CD4-positive, alpha-beta T cell treated with Interferon alpha-2 for 1 hour (primary cell): ENCODE measurements at regions not wholly inside any gene's neighbourhood (a gene's known extent, or its start where the extent isn't known, plus 50 kb on each side); places are given as distances from the start of the nearest gene placed in this dataset.
"Not testable (repeated sequence)": the region's sequence is repeated elsewhere in the genome, so short reads cannot be mapped to it uniquely, and the experiment has no call there.

Experiments used
- DNase-seq, 2 donors: peaks; one replicate each; pipeline ENCODE4 v3.0.0-alpha.2; 2020 to 2022

- no peak for DNase-seq
These were observed 251.6 kb downstream of the KLF5 start for GRCh38 chr13:73310366-73310765.

- no peak for DNase-seq
These were observed 248.7 kb downstream of the KLF5 start for GRCh38 chr13:73307481-73307880.

- no peak for DNase-seq
These were observed 247.9 kb downstream of the KLF5 start for GRCh38 chr13:73306688-73307087.

GRCh38 chr13:73304442-73304841 is 245.6 kb downstream of the KLF5 start:
- DNase-seq, result no peak

GRCh38 chr13:73303851-73304250 is 245.0 kb downstream of the KLF5 start:
- DNase-seq, result no peak

- not testable (repeated sequence) for DNase-seq
These were observed 242.8 kb downstream of the KLF5 start for GRCh38 chr13:73301622-73302021.

GRCh38 chr13:73300718-73301425 is 242.1 kb downstream of the KLF5 start:
- DNase-seq, result no peak

GRCh38 chr13:73299787-73300186 is 241.0 kb downstream of the KLF5 start:
- DNase-seq, result no peak

- no peak for DNase-seq
These were observed 235.2 kb downstream of the KLF5 start for GRCh38 chr13:73293913-73294523.

GRCh38 chr13:73292127-73292526 is 233.3 kb downstream of the KLF5 start:
- DNase-seq, result no peak

- no peak for DNase-seq
These were observed 232.0 kb downstream of the KLF5 start for GRCh38 chr13:73290844-73291243.

GRCh38 chr13:73288596-73288995 is 229.8 kb downstream of the KLF5 start:
- DNase-seq, result no peak

GRCh38 chr13:73287831-73288230 is 229.0 kb downstream of the KLF5 start:
- no peak for DNase-seq

- DNase-seq, result no peak
These were observed 228.3 kb downstream of the KLF5 start for GRCh38 chr13:73286942-73287620.

- no peak for DNase-seq
These were observed 227.4 kb downstream of the KLF5 start for GRCh38 chr13:73286177-73286576.

- no peak for DNase-seq
These were observed 225.5 kb downstream of the KLF5 start for GRCh38 chr13:73284081-73284874.

GRCh38 chr13:73283636-73284035 is 224.8 kb downstream of the KLF5 start:
- DNase-seq, result no peak

GRCh38 chr13:73281746-73282145 is 222.9 kb downstream of the KLF5 start:
- no peak for DNase-seq

- DNase-seq, result no peak
These were observed 219.4 kb downstream of the KLF5 start for GRCh38 chr13:73278186-73278585.

GRCh38 chr13:73275163-73275562 is 216.4 kb downstream of the KLF5 start:
- peak in 1 of 2 donors; percentile 7 for DNase-seq

- no peak for DNase-seq
These were observed 215.3 kb downstream of the KLF5 start for GRCh38 chr13:73274147-73274546.

- no peak for DNase-seq
These were observed 214.9 kb downstream of the KLF5 start for GRCh38 chr13:73273745-73274144.

- no peak for DNase-seq
These were observed 214.5 kb downstream of the KLF5 start for GRCh38 chr13:73273276-73273675.
